ENCODE measurements at regions not wholly inside any gene's neighbourhood (a gene's known extent, or its start where the extent isn't known, plus 50 kb on each side); places are given as distances from the start of the nearest gene placed in this dataset.

DNA sequence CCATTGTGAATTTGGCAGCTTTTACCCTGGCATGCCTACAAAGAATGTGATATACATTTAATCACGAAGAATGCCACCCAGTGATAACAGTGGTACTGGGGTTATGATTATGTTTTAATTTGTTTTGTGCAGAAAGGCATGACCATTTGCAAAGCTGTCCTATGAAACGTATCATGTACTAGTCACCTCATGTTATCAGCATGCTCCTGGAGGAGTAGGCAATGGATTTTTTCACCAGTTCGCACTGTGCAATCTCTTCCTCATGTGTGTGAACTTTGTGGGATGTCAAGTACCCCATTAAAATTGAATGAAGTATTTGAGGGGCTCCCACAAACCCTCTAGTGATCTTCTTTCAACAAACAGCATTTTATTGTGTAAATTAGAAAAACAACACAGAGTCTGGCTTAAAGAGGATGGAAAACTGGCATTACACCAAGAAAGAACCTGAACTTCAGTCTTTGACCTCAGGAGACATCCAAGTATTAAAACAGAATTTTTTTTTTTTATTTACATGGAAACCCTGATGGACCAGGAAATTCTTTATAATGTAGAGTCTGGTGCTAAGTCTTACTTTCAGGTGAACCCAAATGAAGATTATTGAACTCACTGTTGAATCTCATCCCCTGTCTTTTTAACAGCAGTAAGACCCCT is 200.6 kb upstream of the PGRMC2 start:
- ATAC-seq (ENCODE audit: low read depth) (no peak), DNase-seq (no peak)
- intact Hi-C loops (cut with micrococcal nuclease), result no loop called here
- Histone ChIP-seq H3K36me3 (replicated peaks in 1 of 2; ENCODE audit: control extremely low read depth in 1 of 2, control insufficient read depth in 1 of 2, extremely low read depth in 1 of 2, insufficient read depth in 2 of 2, low read length in 1 of 2) (no peaks in the 10 kb centered on the region), H3K27me3 (replicated peaks in 1 of 4; ENCODE audit: control extremely low read depth in 1 of 4, control insufficient read depth in 3 of 4, insufficient read depth in 4 of 4, low read length in 3 of 4) (no peaks in the 10 kb centered on the region), H4K20me1 (ENCODE audit: control insufficient read depth, insufficient read depth, low read length, poor library complexity, severe bottlenecking) (no peaks in the 10 kb centered on the region), H3K4me1 (ENCODE audit: control insufficient read depth in 2 of 2, insufficient read depth in 2 of 2, low read length in 2 of 2) (no peaks in the 10 kb centered on the region), H3K79me2 (ENCODE audit: control insufficient read depth, insufficient read depth, low read length) (no peaks in the 10 kb centered on the region), H3K9ac (ENCODE audit: low read length) (no peak overlapping the region), H3K4me2 (replicated peaks; ENCODE audit: low read depth, low read length, poor library complexity, severe bottlenecking) (no peak overlapping the region), H3K4me3 (ENCODE audit: control extremely low read depth in 1 of 5, extremely low read depth in 1 of 5, insufficient read depth in 1 of 5, low read depth in 2 of 5, low read length in 4 of 5) (no peak overlapping the region), H2AFZ (ENCODE audit: insufficient read depth, low read depth, low read length, poor library complexity, severe bottlenecking) (no peak overlapping the region), H3K27ac (ENCODE audit: low read length in 2 of 2) (no peak overlapping the region), H3K9me3 (ENCODE audit: control extremely low read depth in 1 of 3, control insufficient read depth in 2 of 3, insufficient read depth in 1 of 3, low read length in 2 of 3) (no peaks in the 10 kb centered on the region)
- Mint-ChIP-seq H3K27me3 (peaks cover 3% of the 10 kb centered on the region), H3K4me1 (no peaks in the 10 kb centered on the region), H3K27ac (no peak overlapping the region), H3K9me3 (ENCODE audit: insufficient read depth) (no peaks in the 10 kb centered on the region), H3K4me3 (no peak overlapping the region)
- ChIA-PET POLR2A (no interaction called here), CTCF (no interaction called here)
- WGBS (ENCODE audit: insufficient coverage), result no CpG with 5 or more reads among the region's 3 CpGs
- TF ChIP-seq, protein P1, sequence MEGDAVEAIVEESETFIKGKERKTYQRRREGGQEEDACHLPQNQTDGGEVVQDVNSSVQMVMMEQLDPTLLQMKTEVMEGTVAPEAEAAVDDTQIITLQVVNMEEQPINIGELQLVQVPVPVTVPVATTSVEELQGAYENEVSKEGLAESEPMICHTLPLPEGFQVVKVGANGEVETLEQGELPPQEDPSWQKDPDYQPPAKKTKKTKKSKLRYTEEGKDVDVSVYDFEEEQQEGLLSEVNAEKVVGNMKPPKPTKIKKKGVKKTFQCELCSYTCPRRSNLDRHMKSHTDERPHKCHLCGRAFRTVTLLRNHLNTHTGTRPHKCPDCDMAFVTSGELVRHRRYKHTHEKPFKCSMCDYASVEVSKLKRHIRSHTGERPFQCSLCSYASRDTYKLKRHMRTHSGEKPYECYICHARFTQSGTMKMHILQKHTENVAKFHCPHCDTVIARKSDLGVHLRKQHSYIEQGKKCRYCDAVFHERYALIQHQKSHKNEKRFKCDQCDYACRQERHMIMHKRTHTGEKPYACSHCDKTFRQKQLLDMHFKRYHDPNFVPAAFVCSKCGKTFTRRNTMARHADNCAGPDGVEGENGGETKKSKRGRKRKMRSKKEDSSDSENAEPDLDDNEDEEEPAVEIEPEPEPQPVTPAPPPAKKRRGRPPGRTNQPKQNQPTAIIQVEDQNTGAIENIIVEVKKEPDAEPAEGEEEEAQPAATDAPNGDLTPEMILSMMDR (IDR thresholded peaks at IDR 0.05), result no peak
- TF ChIP-seq EZH2 (IDR thresholded peaks at IDR 0.05; ENCODE audit: borderline replicate concordance, insufficient read depth, low read depth, low read length, poor library complexity, severe bottlenecking), result no peak

DNA sequence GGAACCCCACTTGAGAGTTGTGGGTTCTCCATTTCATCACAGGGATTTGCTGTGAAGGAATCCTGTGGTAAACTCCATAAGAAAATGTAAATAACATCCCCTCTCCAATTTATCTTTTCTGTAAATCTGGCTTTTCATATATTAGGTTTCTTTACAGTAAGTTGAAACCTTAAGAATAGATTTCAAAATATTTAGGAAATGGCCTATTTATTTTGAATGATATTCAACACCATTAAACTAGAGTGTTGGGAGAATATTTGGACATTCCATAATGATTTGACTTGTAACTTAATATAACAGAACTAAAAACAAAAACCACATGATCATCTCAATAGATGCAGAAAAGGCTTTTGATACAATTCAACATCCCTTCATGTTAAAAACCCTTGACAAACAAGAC is 197.3 kb upstream of the PGRMC2 start:
- Mint-ChIP-seq H3K4me1 (no peaks in the 10 kb centered on the region), H3K9me3 (ENCODE audit: insufficient read depth) (no peaks in the 10 kb centered on the region), H3K4me3 (no peak overlapping the region), H3K27me3 (peaks cover 3% of the 10 kb centered on the region), H3K27ac (no peak overlapping the region)
- H2AFZ ChIP-seq (ENCODE audit: insufficient read depth, low read depth, low read length, poor library complexity, severe bottlenecking), result no peak overlapping the region
- H4K20me1 ChIP-seq (ENCODE audit: control insufficient read depth, insufficient read depth, low read length, poor library complexity, severe bottlenecking), result no peaks in the 10 kb centered on the region
- H3K9me3 ChIP-seq (ENCODE audit: control extremely low read depth in 1 of 3, control insufficient read depth in 2 of 3, insufficient read depth in 1 of 3, low read length in 2 of 3), result no peaks in the 10 kb centered on the region
- H3K36me3 ChIP-seq (replicated peaks in 1 of 2; ENCODE audit: control extremely low read depth in 1 of 2, control insufficient read depth in 1 of 2, extremely low read depth in 1 of 2, insufficient read depth in 2 of 2, low read length in 1 of 2), result no peaks in the 10 kb centered on the region
- ATAC-seq (ENCODE audit: low read depth) (no peak), DNase-seq (no peak)
- H3K4me2 ChIP-seq (replicated peaks; ENCODE audit: low read depth, low read length, poor library complexity, severe bottlenecking), result no peak overlapping the region
- ChIA-PET CTCF (no interaction called here), POLR2A (no interaction called here)
- no peaks in the 10 kb centered on the region for H3K27me3 ChIP-seq (replicated peaks in 1 of 4; ENCODE audit: control extremely low read depth in 1 of 4, control insufficient read depth in 3 of 4, insufficient read depth in 4 of 4, low read length in 3 of 4)
- H3K4me1 ChIP-seq (ENCODE audit: control insufficient read depth in 2 of 2, insufficient read depth in 2 of 2, low read length in 2 of 2), result no peaks in the 10 kb centered on the region
- H3K9ac ChIP-seq (ENCODE audit: low read length), result no peak overlapping the region
- no peak overlapping the region for H3K4me3 ChIP-seq (ENCODE audit: control extremely low read depth in 1 of 5, extremely low read depth in 1 of 5, insufficient read depth in 1 of 5, low read depth in 2 of 5, low read length in 4 of 5)
- H3K27ac ChIP-seq (ENCODE audit: low read length in 2 of 2), result no peak overlapping the region
- intact Hi-C loops (cut with micrococcal nuclease), result no loop called here
- no peaks in the 10 kb centered on the region for H3K79me2 ChIP-seq (ENCODE audit: control insufficient read depth, insufficient read depth, low read length)
- TF ChIP-seq EZH2 (IDR thresholded peaks at IDR 0.05; ENCODE audit: borderline replicate concordance, insufficient read depth, low read depth, low read length, poor library complexity, severe bottlenecking), result no peak
- TF ChIP-seq, protein P1 (IDR thresholded peaks at IDR 0.05), result no peak
